CD4-positive, alpha-beta T cell (primary cell): ENCODE measurements at regions not wholly inside any gene's neighbourhood (a gene's known extent, or its start where the extent isn't known, plus 50 kb on each side); places are given as distances from the start of the nearest gene placed in this dataset.

ENCODE experiments used
- ATAC-seq: fragments of 200-7000 bp; cut with Tn5 transposase; one replicate; pipeline ENCODE4 v1.10.0; 2022; ENCODE audit warnings: mild to moderate bottlenecking; ENCODE audit not compliant: poor library complexity
- CTCF ChIA-PET: fragments of 350-600 bp; sonication (Branson Sonifier 250); formaldehyde crosslinking; loops from one replicate; lab custom pipeline; 2021; ENCODE audit warnings: antibody characterized with exemption, inconsistent platforms; lab: Charles Lee
- POLR2A ChIA-PET: fragments of 350-600 bp; sonication (Branson Sonifier 250); formaldehyde crosslinking; loops from one replicate; lab custom pipeline; 2021; ENCODE audit warnings: antibody characterized with exemption, inconsistent platforms; lab: Charles Lee
- DNase-seq, 14 experiments: peaks; one replicate each; pipeline ENCODE4 v3.0.0-alpha.2; 2013 to 2020; ENCODE audit warnings: mixed read lengths in 2 of 14
- H3K27ac ChIP-seq, 2 donors: one replicate each; pipeline versions ENCODE4 v1.5.1 to v1.7.0; 2013; ENCODE audit warnings: low read length in 2 of 2, low read depth in 1 of 2, mild to moderate bottlenecking in 1 of 2
- H3K27me3 ChIP-seq, 2 experiments: 1 replicate in 1 of 2; 2 replicates in 1 of 2; pipeline versions ENCODE4 v1.6.1 to v1.7.0; 2013; ENCODE audit warnings: low read length in 2 of 2, control low read depth in 1 of 2, mild to moderate bottlenecking in 1 of 2, moderate library complexity in 1 of 2; ENCODE audit not compliant: insufficient read depth in 2 of 2, control insufficient read depth in 1 of 2
- H3K36me3 ChIP-seq: one replicate; pipeline ENCODE4 v1.6.1; 2013; ENCODE audit warnings: low read length, control low read depth; ENCODE audit not compliant: insufficient read depth
- H3K4me1 ChIP-seq: one replicate; pipeline ENCODE4 v1.6.1; 2013; ENCODE audit warnings: low read length, control low read depth; ENCODE audit not compliant: insufficient read depth
- H3K4me3 ChIP-seq: one replicate; pipeline ENCODE4 v1.5.1; 2013; ENCODE audit warnings: mild to moderate bottlenecking, low read length, moderate library complexity
- H3K9me3 ChIP-seq, 2 experiments: 1 replicate in 1 of 2; 2 replicates in 1 of 2; pipeline versions ENCODE4 v1.6.1 to v1.7.0; 2013; ENCODE audit warnings: low read length in 2 of 2, mild to moderate bottlenecking in 2 of 2, control low read depth in 1 of 2, moderate library complexity in 1 of 2; ENCODE audit not compliant: control insufficient read depth in 1 of 2, insufficient read depth in 1 of 2
- H3K27ac Mint-ChIP-seq: one replicate; pipeline ENCODE4 v1.8.0; 2020; ENCODE audit warnings: mixed read lengths
- H3K27me3 Mint-ChIP-seq: one replicate; pipeline ENCODE4 v1.8.0; 2021; ENCODE audit warnings: mixed read lengths
- H3K36me3 Mint-ChIP-seq: one replicate; pipeline ENCODE4 v1.8.0; 2021; ENCODE audit warnings: low read depth, mixed read lengths
- H3K4me1 Mint-ChIP-seq: one replicate; pipeline ENCODE4 v1.8.0; 2021; ENCODE audit warnings: low read depth, mixed read lengths
- H3K4me3 Mint-ChIP-seq: one replicate; pipeline ENCODE4 v1.8.0; 2020; ENCODE audit warnings: mild to moderate bottlenecking, mixed read lengths
- H3K9me3 Mint-ChIP-seq: one replicate; pipeline ENCODE4 v1.8.0; 2020; ENCODE audit warnings: mixed read lengths
- intact Hi-C, 2 experiments: fragments of 100-400 bp; cut with DNase I in 1 of 2; cut with micrococcal nuclease in 1 of 2; formaldehyde crosslinking; loops; one replicate each; pipeline versions ENCODE4 v1.15.1 to v1.9.0; 2023 to 2025; cut with DNase I, micrococcal nuclease
- TF ChIP-seq, protein P1 (sequence below): fragments of 200-600 bp; IDR thresholded peaks from one replicate; pipeline ENCODE4 v1.8.0; 2022; ENCODE audit warnings: antibody characterized with exemption, mild to moderate bottlenecking

GRCh38 chr6:141421378-141421777 lies 711.3 kb upstream of the GJE1 start:
- TF ChIP-seq, protein P1, sequence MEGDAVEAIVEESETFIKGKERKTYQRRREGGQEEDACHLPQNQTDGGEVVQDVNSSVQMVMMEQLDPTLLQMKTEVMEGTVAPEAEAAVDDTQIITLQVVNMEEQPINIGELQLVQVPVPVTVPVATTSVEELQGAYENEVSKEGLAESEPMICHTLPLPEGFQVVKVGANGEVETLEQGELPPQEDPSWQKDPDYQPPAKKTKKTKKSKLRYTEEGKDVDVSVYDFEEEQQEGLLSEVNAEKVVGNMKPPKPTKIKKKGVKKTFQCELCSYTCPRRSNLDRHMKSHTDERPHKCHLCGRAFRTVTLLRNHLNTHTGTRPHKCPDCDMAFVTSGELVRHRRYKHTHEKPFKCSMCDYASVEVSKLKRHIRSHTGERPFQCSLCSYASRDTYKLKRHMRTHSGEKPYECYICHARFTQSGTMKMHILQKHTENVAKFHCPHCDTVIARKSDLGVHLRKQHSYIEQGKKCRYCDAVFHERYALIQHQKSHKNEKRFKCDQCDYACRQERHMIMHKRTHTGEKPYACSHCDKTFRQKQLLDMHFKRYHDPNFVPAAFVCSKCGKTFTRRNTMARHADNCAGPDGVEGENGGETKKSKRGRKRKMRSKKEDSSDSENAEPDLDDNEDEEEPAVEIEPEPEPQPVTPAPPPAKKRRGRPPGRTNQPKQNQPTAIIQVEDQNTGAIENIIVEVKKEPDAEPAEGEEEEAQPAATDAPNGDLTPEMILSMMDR = no peak
- DNase-seq (no peak), ATAC-seq (no peak)
- no peak overlapping the region for H3K27ac Mint-ChIP-seq
- Histone ChIP-seq H3K9me3 (peaks cover 0 to 8% of the 10 kb centered on the region in 2 experiments), H3K27ac (no peak overlapping the region), H3K4me3 (no peak overlapping the region), H3K27me3 (no peaks in the 10 kb centered on the region), H3K4me1 (no peaks in the 10 kb centered on the region), H3K36me3 (no peaks in the 10 kb centered on the region)
- peaks cover 6% of the 10 kb centered on the region for H3K9me3 Mint-ChIP-seq
- H3K4me1 Mint-ChIP-seq = no peaks in the 10 kb centered on the region
- ChIA-PET CTCF (no interaction called here), POLR2A (no interaction called here)
- intact Hi-C loops = no loop called here
- no peak overlapping the region for H3K4me3 Mint-ChIP-seq
- no peaks in the 10 kb centered on the region for H3K27me3 Mint-ChIP-seq
- no peaks in the 10 kb centered on the region for H3K36me3 Mint-ChIP-seq

- POLR2A ChIA-PET = no interaction called here
- TF ChIP-seq, protein P1 = no peak
- H3K4me1 ChIP-seq = no peaks in the 10 kb centered on the region
Observed at GRCh38 chr6:141418076-141418475, 714.6 kb upstream of the GJE1 start.

DNA sequence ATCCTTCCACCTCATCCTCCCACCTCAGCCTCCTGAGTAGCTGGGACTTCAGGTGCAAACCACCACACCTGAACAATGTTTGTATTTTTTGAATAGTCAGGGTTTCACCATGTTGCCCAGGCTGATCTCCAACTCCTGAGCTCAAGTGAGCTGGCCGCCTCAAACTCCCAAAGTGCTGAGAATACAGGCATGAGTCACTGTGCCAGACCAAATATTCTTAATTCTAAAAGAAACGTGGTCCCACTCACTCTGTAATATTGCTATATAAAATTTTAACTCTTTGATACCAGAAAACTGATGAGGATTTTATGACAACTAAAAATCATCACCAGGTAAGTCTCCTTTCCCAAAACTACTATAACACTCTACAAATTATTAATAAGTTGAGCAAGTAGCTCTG lies 716.8 kb upstream of the GJE1 start:
- ATAC-seq = no peak
- no peak for DNase-seq
- POLR2A ChIA-PET = interaction anchor here (0.6 kb wide), 1 partner anchor 15 kb away, joined by 3 read pairs; no protein-coding TSS in a partner anchor
- H3K4me3 ChIP-seq = no peak overlapping the region
- no peaks in the 10 kb centered on the region for H3K36me3 ChIP-seq
- H3K27me3 ChIP-seq = no peaks in the 10 kb centered on the region
- CTCF ChIA-PET = interaction anchor here (1.0 kb wide), 1 partner anchor 72 kb away, joined by 3 read pairs; no protein-coding TSS in a partner anchor
- Mint-ChIP-seq H3K27ac (no peak overlapping the region), H3K4me3 (no peak overlapping the region), H3K4me1 (no peaks in the 10 kb centered on the region), H3K36me3 (no peaks in the 10 kb centered on the region), H3K27me3 (no peaks in the 10 kb centered on the region), H3K9me3 (no peaks in the 10 kb centered on the region)
- TF ChIP-seq, protein P1 = no peak
- H3K27ac ChIP-seq = no peak overlapping the region
- H3K4me1 ChIP-seq = no peaks in the 10 kb centered on the region
- intact Hi-C loops = no loop called here
- no peaks in the 10 kb centered on the region for H3K9me3 ChIP-seq

More at GRCh38 chr6:141418076-141418475, 714.6 kb upstream of the GJE1 start:
- Histone ChIP-seq H3K27me3 (no peaks in the 10 kb centered on the region), H3K9me3 (no peaks in the 10 kb centered on the region), H3K36me3 (no peaks in the 10 kb centered on the region), H3K27ac (no peak overlapping the region), H3K4me3 (no peak overlapping the region)
- H3K27ac Mint-ChIP-seq = no peak overlapping the region
- H3K36me3 Mint-ChIP-seq = no peaks in the 10 kb centered on the region
- CTCF ChIA-PET = no interaction called here
- DNase-seq (no peak), ATAC-seq (no peak)
- no peaks in the 10 kb centered on the region for H3K27me3 Mint-ChIP-seq
- H3K4me3 Mint-ChIP-seq = no peak overlapping the region
- H3K9me3 Mint-ChIP-seq = no peaks in the 10 kb centered on the region
- H3K4me1 Mint-ChIP-seq = no peaks in the 10 kb centered on the region
- intact Hi-C loops = no loop called here
